ENCODE measurements at regions not wholly inside any gene's neighbourhood (a gene's known extent, or its start where the extent isn't known, plus 50 kb on each side); places are given as distances from the start of the nearest gene placed in this dataset.

DNA sequence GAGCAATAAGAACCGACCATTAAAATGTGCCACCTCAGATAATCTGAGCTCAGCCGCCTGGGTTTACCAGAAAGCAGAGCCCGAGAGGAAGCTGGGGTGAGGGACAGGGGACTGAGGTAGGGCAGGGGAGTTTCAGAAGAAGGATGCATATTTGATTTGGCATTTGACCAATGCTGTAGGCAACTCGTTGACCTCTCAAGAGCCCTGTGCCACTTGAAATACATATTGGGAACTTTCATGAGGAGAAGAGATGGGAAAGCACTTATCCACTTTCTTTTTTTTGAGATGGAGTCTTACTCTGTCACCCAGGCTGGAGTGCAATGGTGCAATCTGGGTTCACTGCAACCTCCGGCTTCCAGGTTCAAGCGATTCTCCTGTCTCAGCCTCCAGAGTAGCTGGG lies 148.4 kb upstream of the SPRED2 start:
- Histone ChIP-seq H3K9me3 (ENCODE audit: control insufficient read depth, insufficient read depth, low read length) (no peaks in the 10 kb centered on the region), H3K18ac (ENCODE audit: low read depth, low read length) (no peak overlapping the region), H4K5ac (ENCODE audit: low read depth, low read length) (no peak overlapping the region), H3K79me1 (ENCODE audit: low read depth in 1 of 2, low read length in 2 of 2) (no peaks in the 10 kb centered on the region), H3K36me3 (ENCODE audit: control insufficient read depth, insufficient read depth, low read length) (no peaks in the 10 kb centered on the region), H3K9me1 (ENCODE audit: insufficient read depth, low read length) (peaks cover 4% of the 10 kb centered on the region; the same call in 1 of the 2 replicates), H3K56ac (ENCODE audit: extremely low read depth, insufficient read depth, low read length) (no peak overlapping the region), H3K4me3 (ENCODE audit: insufficient read depth, low read depth, low read length) (no peak overlapping the region), H2BK20ac (ENCODE audit: low read depth, low read length) (no peak overlapping the region; the same call in 1 of the 2 replicates), H3K23ac (ENCODE audit: low read depth, low read length) (no peak overlapping the region), H4K8ac (ENCODE audit: low read depth in 2 of 2, low read length in 2 of 2) (no peak overlapping the region), H4K20me1 (ENCODE audit: insufficient read depth, low read length) (no peaks in the 10 kb centered on the region), H4K91ac (ENCODE audit: insufficient read depth, low read depth, low read length) (no peak overlapping the region), H3K4me2 (ENCODE audit: low read depth, low read length) (no peak overlapping the region), H3K9ac (ENCODE audit: low read depth, low read length) (no peak overlapping the region), H3K4me1 (ENCODE audit: control insufficient read depth, insufficient read depth, low read length) (peaks cover 7% of the 10 kb centered on the region), H2BK5ac (ENCODE audit: low read depth, low read length, poor library complexity, severe bottlenecking) (no peak overlapping the region), H3K27ac (ENCODE audit: insufficient read depth, low read length) (no peak overlapping the region), H2AFZ (replicated peaks; ENCODE audit: low read length, poor library complexity) (no peak overlapping the region), H3K4ac (ENCODE audit: low read depth, low read length) (no peak overlapping the region), H2BK15ac (ENCODE audit: low read depth, low read length) (no peak overlapping the region), H3K14ac (replicated peaks; ENCODE audit: low read depth, low read length) (no peak overlapping the region), H2BK120ac (ENCODE audit: low read depth, low read length) (no peak overlapping the region), H2AK9ac (replicated peaks; ENCODE audit: low read depth, low read length, poor library complexity) (no peak overlapping the region), H2AK5ac (ENCODE audit: low read depth, low read length) (no peak overlapping the region), H3K27me3 (ENCODE audit: control insufficient read depth, insufficient read depth, low read length) (no peaks in the 10 kb centered on the region)
- DNase-seq (no peak), ATAC-seq (ENCODE audit: low read depth) (no peak)
- 55% methylated on average over 2 of the region's 6 CpGs; no CpG with 5 or more reads in 1 of the 2 experiments for WGBS, 2 experiments (ENCODE audit: extremely low coverage in 2 of 2, insufficient read length in 1 of 2)
- ChIA-PET CTCF (no interaction called here), POLR2A (ENCODE audit: unreplicated experiment) (no interaction called here)
- dilution Hi-C loops (cut with HindIII; ENCODE audit: low sequenced_read_pairs, unreplicated experiment): no loop called here
- intact Hi-C loops (cut with micrococcal nuclease): no loop called here
- in situ Hi-C loops (cut with MboI; ENCODE audit: low sequenced_read_pairs): no loop called here
- BruUV-seq (replicated peaks): no TSS peak
- no peak for TF ChIP-seq CHD1 (IDR thresholded peaks at IDR 0.05; ENCODE audit: low read depth, low read length)
- no peak for TF ChIP-seq RCOR1 (IDR thresholded peaks at IDR 0.05; ENCODE audit: insufficient replicate concordance, low read length)
- TF ChIP-seq MXI1 (IDR thresholded peaks at IDR 0.05; ENCODE audit: borderline replicate concordance, low read depth, low read length): no peak
- TF ChIP-seq, protein P1, sequence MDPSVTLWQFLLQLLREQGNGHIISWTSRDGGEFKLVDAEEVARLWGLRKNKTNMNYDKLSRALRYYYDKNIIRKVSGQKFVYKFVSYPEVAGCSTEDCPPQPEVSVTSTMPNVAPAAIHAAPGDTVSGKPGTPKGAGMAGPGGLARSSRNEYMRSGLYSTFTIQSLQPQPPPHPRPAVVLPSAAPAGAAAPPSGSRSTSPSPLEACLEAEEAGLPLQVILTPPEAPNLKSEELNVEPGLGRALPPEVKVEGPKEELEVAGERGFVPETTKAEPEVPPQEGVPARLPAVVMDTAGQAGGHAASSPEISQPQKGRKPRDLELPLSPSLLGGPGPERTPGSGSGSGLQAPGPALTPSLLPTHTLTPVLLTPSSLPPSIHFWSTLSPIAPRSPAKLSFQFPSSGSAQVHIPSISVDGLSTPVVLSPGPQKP (IDR thresholded peaks at IDR 0.05; ENCODE audit: borderline replicate concordance, low read depth, low read length): no peak
- no peak for TF ChIP-seq RFX5 (IDR thresholded peaks at IDR 0.05; ENCODE audit: low read depth, low read length)
- TF ChIP-seq FOS (IDR thresholded peaks at IDR 0.05; ENCODE audit: low read depth, low read length): no peak
- no peak for TF ChIP-seq NFE2L2 (IDR thresholded peaks at IDR 0.05; ENCODE audit: low read depth, low read length)
- no peak for TF ChIP-seq RAD21 (IDR thresholded peaks at IDR 0.05; ENCODE audit: low read length)
- TF ChIP-seq MAZ (IDR thresholded peaks at IDR 0.05; ENCODE audit: borderline replicate concordance, low read depth, low read length): no peak
- no peak for TF ChIP-seq CEBPB (IDR thresholded peaks at IDR 0.05; ENCODE audit: low read depth, low read length)
- TF ChIP-seq SMC3 (IDR thresholded peaks at IDR 0.05; ENCODE audit: low read depth, low read length): no peak
- TF ChIP-seq, protein P2, sequence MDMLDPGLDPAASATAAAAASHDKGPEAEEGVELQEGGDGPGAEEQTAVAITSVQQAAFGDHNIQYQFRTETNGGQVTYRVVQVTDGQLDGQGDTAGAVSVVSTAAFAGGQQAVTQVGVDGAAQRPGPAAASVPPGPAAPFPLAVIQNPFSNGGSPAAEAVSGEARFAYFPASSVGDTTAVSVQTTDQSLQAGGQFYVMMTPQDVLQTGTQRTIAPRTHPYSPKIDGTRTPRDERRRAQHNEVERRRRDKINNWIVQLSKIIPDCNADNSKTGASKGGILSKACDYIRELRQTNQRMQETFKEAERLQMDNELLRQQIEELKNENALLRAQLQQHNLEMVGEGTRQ (IDR thresholded peaks at IDR 0.05; ENCODE audit: low read depth, low read length): no peak
- TF ChIP-seq BHLHE40 (IDR thresholded peaks at IDR 0.05; ENCODE audit: low read depth, low read length): no peak
- TF ChIP-seq MAFK (IDR thresholded peaks at IDR 0.05; ENCODE audit: low read depth, low read length): no peak
- TF ChIP-seq, protein P3, sequence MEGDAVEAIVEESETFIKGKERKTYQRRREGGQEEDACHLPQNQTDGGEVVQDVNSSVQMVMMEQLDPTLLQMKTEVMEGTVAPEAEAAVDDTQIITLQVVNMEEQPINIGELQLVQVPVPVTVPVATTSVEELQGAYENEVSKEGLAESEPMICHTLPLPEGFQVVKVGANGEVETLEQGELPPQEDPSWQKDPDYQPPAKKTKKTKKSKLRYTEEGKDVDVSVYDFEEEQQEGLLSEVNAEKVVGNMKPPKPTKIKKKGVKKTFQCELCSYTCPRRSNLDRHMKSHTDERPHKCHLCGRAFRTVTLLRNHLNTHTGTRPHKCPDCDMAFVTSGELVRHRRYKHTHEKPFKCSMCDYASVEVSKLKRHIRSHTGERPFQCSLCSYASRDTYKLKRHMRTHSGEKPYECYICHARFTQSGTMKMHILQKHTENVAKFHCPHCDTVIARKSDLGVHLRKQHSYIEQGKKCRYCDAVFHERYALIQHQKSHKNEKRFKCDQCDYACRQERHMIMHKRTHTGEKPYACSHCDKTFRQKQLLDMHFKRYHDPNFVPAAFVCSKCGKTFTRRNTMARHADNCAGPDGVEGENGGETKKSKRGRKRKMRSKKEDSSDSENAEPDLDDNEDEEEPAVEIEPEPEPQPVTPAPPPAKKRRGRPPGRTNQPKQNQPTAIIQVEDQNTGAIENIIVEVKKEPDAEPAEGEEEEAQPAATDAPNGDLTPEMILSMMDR (conservative IDR thresholded peaks at IDR 0.05; ENCODE audit: low read depth, low read length): no peak
- no peak for TF ChIP-seq POLR2A (IDR thresholded peaks at IDR 0.05; ENCODE audit: low read depth, low read length)

All from IMR-90 (cell line).